ENCODE measurements at regions not wholly inside any gene's neighbourhood (a gene's known extent, or its start where the extent isn't known, plus 50 kb on each side); places are given as distances from the start of the nearest gene placed in this dataset.

- DNase-seq (ENCODE audit: insufficient read length, low spot score) (no peak), FAIRE-seq (no peak)
- TF ChIP-seq, protein P1, sequence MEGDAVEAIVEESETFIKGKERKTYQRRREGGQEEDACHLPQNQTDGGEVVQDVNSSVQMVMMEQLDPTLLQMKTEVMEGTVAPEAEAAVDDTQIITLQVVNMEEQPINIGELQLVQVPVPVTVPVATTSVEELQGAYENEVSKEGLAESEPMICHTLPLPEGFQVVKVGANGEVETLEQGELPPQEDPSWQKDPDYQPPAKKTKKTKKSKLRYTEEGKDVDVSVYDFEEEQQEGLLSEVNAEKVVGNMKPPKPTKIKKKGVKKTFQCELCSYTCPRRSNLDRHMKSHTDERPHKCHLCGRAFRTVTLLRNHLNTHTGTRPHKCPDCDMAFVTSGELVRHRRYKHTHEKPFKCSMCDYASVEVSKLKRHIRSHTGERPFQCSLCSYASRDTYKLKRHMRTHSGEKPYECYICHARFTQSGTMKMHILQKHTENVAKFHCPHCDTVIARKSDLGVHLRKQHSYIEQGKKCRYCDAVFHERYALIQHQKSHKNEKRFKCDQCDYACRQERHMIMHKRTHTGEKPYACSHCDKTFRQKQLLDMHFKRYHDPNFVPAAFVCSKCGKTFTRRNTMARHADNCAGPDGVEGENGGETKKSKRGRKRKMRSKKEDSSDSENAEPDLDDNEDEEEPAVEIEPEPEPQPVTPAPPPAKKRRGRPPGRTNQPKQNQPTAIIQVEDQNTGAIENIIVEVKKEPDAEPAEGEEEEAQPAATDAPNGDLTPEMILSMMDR (IDR thresholded peaks at IDR 0.05; ENCODE audit: insufficient read depth, missing control alignments): no peak
These were observed 1548.1 kb upstream of the LRRTM3 start for GRCh38 chr10:65377687-65378086.

- FAIRE-seq: peak; percentile 32
These were observed 1531.1 kb upstream of the LRRTM3 start for GRCh38 chr10:65394502-65395297.

GRCh38 chr10:65395631-65396030 lies 1530.2 kb upstream of the LRRTM3 start:
- FAIRE-seq (no peak), DNase-seq (ENCODE audit: insufficient read length, low spot score) (no peak)
- TF ChIP-seq, protein P1 (IDR thresholded peaks at IDR 0.05; ENCODE audit: insufficient read depth, missing control alignments): no peak

More at GRCh38 chr10:65394502-65395297, 1531.1 kb upstream of the LRRTM3 start:
- no peak for DNase-seq (ENCODE audit: insufficient read length, low spot score)
- TF ChIP-seq, protein P1 (IDR thresholded peaks at IDR 0.05; ENCODE audit: insufficient read depth, missing control alignments): no peak

- no peak for FAIRE-seq
These were observed 1528.8 kb upstream of the LRRTM3 start for GRCh38 chr10:65396997-65397396.

GRCh38 chr10:65408401-65408800 lies 1517.4 kb upstream of the LRRTM3 start:
- TF ChIP-seq, protein P1 (IDR thresholded peaks at IDR 0.05; ENCODE audit: insufficient read depth, missing control alignments): no peak
- FAIRE-seq (no peak), DNase-seq (ENCODE audit: insufficient read length, low spot score) (no peak)

More at GRCh38 chr10:65396997-65397396, 1528.8 kb upstream of the LRRTM3 start:
- TF ChIP-seq, protein P1 (IDR thresholded peaks at IDR 0.05; ENCODE audit: insufficient read depth, missing control alignments): no peak
- DNase-seq (ENCODE audit: insufficient read length, low spot score): no peak

GRCh38 chr10:65413001-65413400 lies 1512.8 kb upstream of the LRRTM3 start:
- no peak for FAIRE-seq
- TF ChIP-seq, protein P1 (IDR thresholded peaks at IDR 0.05; ENCODE audit: insufficient read depth, missing control alignments): no peak
- DNase-seq (ENCODE audit: insufficient read length, low spot score): no peak

GRCh38 chr10:65415318-65415717 lies 1510.5 kb upstream of the LRRTM3 start:
- DNase-seq (ENCODE audit: insufficient read length, low spot score) (no peak), FAIRE-seq (no peak)
- TF ChIP-seq, protein P1 (IDR thresholded peaks at IDR 0.05; ENCODE audit: insufficient read depth, missing control alignments): no peak

Data from D721Med (cell line).